GM12878 (cell line): ENCODE measurements at regions not wholly inside any gene's neighbourhood (a gene's known extent, or its start where the extent isn't known, plus 50 kb on each side); places are given as distances from the start of the nearest gene placed in this dataset.

ENCODE experiments used
- ATAC-seq: fragments of 200-7000 bp; cut with Tn5 transposase; 3 replicates; pipeline ENCODE4 v1.9.1; 2020; ENCODE audit warnings: mild to moderate bottlenecking, moderate library complexity
- BruUV-seq: library from RNA; stranded (reverse); fragments of 400-500 nt; replicated peaks from 2 replicates; lab custom pipeline; 2021; lab: Mats Ljungman, UMichigan
- CTCF ChIA-PET: fragments of 300-600 bp; sonication (Branson Sonifier 250); formaldehyde crosslinking; extraction: SDS; loops from one replicate; lab custom pipeline; 2021; ENCODE audit warnings: inconsistent platforms; lab: Yijun Ruan, JAX
- POLR2A ChIA-PET: fragments of 350-600 bp; formaldehyde crosslinking; extraction: SDS; loops from one replicate; lab custom pipeline; 2021; ENCODE audit warnings: inconsistent platforms; lab: Charles Lee
- RAD21 ChIA-PET: fragments of 300-600 bp; sonication (Branson Sonifier 250); formaldehyde crosslinking; loops from one replicate; lab custom pipeline; 2023; ENCODE audit warnings: antibody characterized with exemption; ENCODE audit not compliant: unreplicated experiment; lab: Charles Lee
- SMC1A ChIA-PET: fragments of 300-600 bp; sonication (Branson Sonifier 250); formaldehyde crosslinking; loops from one replicate; lab custom pipeline; 2023; ENCODE audit not compliant: unreplicated experiment, uncharacterized antibody; lab: Charles Lee
- DNase-seq: peaks from one replicate; pipeline ENCODE4 v3.0.0-alpha.2; 2011; ENCODE audit warnings: low read depth, low spot score
- FAIRE-seq: peaks from 3 replicates; lab custom pipeline; 2011; peaks lifted over from hg19 to GRCh38; lab: Jason Lieb, UNC
- H2AFZ ChIP-seq: 2 replicates; pipeline ENCODE4 v1.6.0; 2011; ENCODE audit warnings: low read depth, low read length, control low read depth; ENCODE audit not compliant: control insufficient read depth
- H3K27ac ChIP-seq: 2 replicates; pipeline ENCODE4 v1.5.1; 2011; ENCODE audit warnings: control low read depth; ENCODE audit not compliant: control insufficient read depth, insufficient read depth
- H3K27me3 ChIP-seq, 2 experiments: replicated peaks in 1 of 2; 2 replicates each; pipeline versions ENCODE4 v1.6.0 to v1.6.1; 2011; ENCODE audit warnings: low read length in 1 of 2; ENCODE audit not compliant: control insufficient read depth in 2 of 2, insufficient read depth in 2 of 2
- H3K36me3 ChIP-seq, 2 experiments: 2 replicates each; pipeline ENCODE4 v1.5.1; 2011; ENCODE audit warnings: low read length in 1 of 2; ENCODE audit not compliant: control insufficient read depth in 2 of 2, insufficient read depth in 2 of 2
- H3K4me1 ChIP-seq: 2 replicates; pipeline ENCODE4 v1.6.1; 2011; ENCODE audit warnings: mild to moderate bottlenecking, low read length, moderate library complexity, mixed read lengths; ENCODE audit not compliant: control insufficient read depth, insufficient read depth
- H3K4me2 ChIP-seq: 2 replicates; pipeline ENCODE4 v1.6.0; 2011; ENCODE audit warnings: control low read depth; ENCODE audit not compliant: control insufficient read depth, insufficient read depth
- H3K4me3 ChIP-seq: fragments of 200-600 bp; sonication (generic); 2 replicates; pipeline ENCODE4 v1.5.1; 2016
- H3K79me2 ChIP-seq: 2 replicates; pipeline ENCODE4 v1.6.0; 2011; ENCODE audit warnings: low read length; ENCODE audit not compliant: control insufficient read depth, insufficient read depth
- H3K9ac ChIP-seq: 2 replicates; pipeline ENCODE4 v1.8.0; 2011; ENCODE audit warnings: low read length, control low read depth, mixed read lengths; ENCODE audit not compliant: control insufficient read depth, insufficient read depth
- H3K9me3 ChIP-seq: replicated peaks from 3 replicates; pipeline ENCODE4 v1.5.1; 2011; ENCODE audit warnings: mild to moderate bottlenecking, low read length; ENCODE audit not compliant: control insufficient read depth, insufficient read depth
- H4K20me1 ChIP-seq: 2 replicates; pipeline ENCODE4 v1.6.0; 2011; ENCODE audit not compliant: control insufficient read depth, insufficient read depth
- CHD1 ChIP-seq: IDR thresholded peaks from 2 replicates; pipeline ENCODE4 v1.6.1; 2012; ENCODE audit warnings: low read depth, low read length, improper control_type of control experiment
- KAT2A ChIP-seq: conservative IDR thresholded peaks from 2 replicates; pipeline ENCODE4 v1.6.1; 2011; ENCODE audit warnings: low read depth, low read length; ENCODE audit not compliant: control insufficient read depth
- MLLT1 ChIP-seq: fragments of 450-650 bp; IDR thresholded peaks from 2 replicates; pipeline ENCODE4 v1.6.1; 2016; ENCODE audit warnings: mild to moderate bottlenecking
- PKNOX1 ChIP-seq: fragments of 450-650 bp; IDR thresholded peaks from 2 replicates; pipeline ENCODE4 v1.6.1; 2016; ENCODE audit warnings: mild to moderate bottlenecking
- RUNX3 ChIP-seq: IDR thresholded peaks from 2 replicates; pipeline ENCODE4 v1.6.1; 2012; ENCODE audit warnings: low read length, inconsistent platforms
- SMC3 ChIP-seq: IDR thresholded peaks from 2 replicates; pipeline ENCODE4 v1.6.1; 2011; ENCODE audit warnings: low read length, improper control_type of control experiment, borderline replicate concordance
- STAT3 ChIP-seq: IDR thresholded peaks from 2 replicates; pipeline ENCODE4 v1.6.1; 2011; ENCODE audit warnings: low read depth, low read length, improper control_type of control experiment
- USF2 ChIP-seq: IDR thresholded peaks from 2 replicates; pipeline ENCODE4 v1.6.1; 2011; ENCODE audit warnings: low read depth, low read length, improper control_type of control experiment, borderline replicate concordance
- WGBS: methylation state at CpG from one replicate; pipeline ENCODE4 v1.1.6; 2016; ENCODE audit warnings: low lambda C conversion rate; ENCODE audit not compliant: insufficient replicate concordance, insufficient coverage; ENCODE audit errors: missing lambda C conversion rate; 5-methylcytosine and 5-hydroxymethylcytosine counted together
- in situ Hi-C: fragments of 300-500 bp; cut with MboI; formaldehyde crosslinking; loops from 9 replicates; pipeline ENCODE4 v1.14.3; 2018; ENCODE audit warnings: mixed read lengths
- intact Hi-C: fragments of 100-400 bp; cut with micrococcal nuclease; formaldehyde crosslinking; loops from one replicate; pipeline ENCODE4 v1.14.2; 2022; ENCODE audit not compliant: unreplicated experiment
- TF ChIP-seq, protein P1 (sequence below): IDR thresholded peaks from 2 replicates; pipeline ENCODE4 v1.6.1; 2011; ENCODE audit warnings: borderline replicate concordance, low read depth, mild to moderate bottlenecking, moderate library complexity, mixed read lengths, low read length; ENCODE audit not compliant: insufficient read depth; ENCODE audit errors: extremely low read length
- TF ChIP-seq, protein P2 (sequence below): fragments of 450-650 bp; IDR thresholded peaks from 2 replicates; pipeline ENCODE4 v1.6.1; 2017; ENCODE audit warnings: mild to moderate bottlenecking, moderate library complexity

DNA sequence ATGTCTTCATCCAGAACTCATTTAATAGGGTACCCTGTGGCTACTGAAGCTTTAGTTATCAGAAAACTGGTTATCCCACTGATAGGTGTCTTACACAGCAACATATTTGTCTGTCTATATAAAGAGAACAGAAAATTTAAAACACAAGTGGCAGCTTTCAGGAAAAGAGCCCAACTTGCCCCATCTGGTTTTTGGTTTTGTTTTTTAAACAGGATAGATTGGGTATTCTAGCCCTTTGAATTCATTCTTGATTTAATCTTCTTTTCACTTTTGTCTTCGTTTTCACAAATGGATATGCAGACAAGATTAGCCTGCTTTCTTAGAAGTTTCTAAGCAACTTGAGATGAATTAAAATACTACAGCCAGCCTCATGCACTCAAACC, 91.3 kb downstream of the KLF6 start:
- DNase-seq (no peak), FAIRE-seq (no peak), ATAC-seq (no peak)
- ChIA-PET CTCF (no interaction called here), POLR2A (no interaction called here), RAD21 (no interaction called here), SMC1A (interaction anchor here (1.8 kb wide), 1 partner anchor 526 kb away, joined by 3 read pairs; no protein-coding TSS in a partner anchor)
- Histone ChIP-seq H3K4me2 (no peak overlapping the region), H3K27me3 (peaks cover 0 to 1% of the 10 kb centered on the region in 2 experiments; a peak in 2 of 4 replicates), H3K9me3 (no peaks in the 10 kb centered on the region), H3K36me3 (no peaks in the 10 kb centered on the region), H3K4me1 (no peaks in the 10 kb centered on the region), H3K27ac (no peak overlapping the region), H3K9ac (no peak overlapping the region)
- no TSS peak for BruUV-seq
- in situ Hi-C loops (no loop called here), intact Hi-C loops (no loop called here)
- 0% methylated on average over 1 of the region's 1 CpG for WGBS
- TF ChIP-seq PKNOX1 (no peak), KAT2A (no peak), CHD1 (no peak), RUNX3 (no peak), STAT3 (no peak), SMC3 (no peak), USF2 (no peak), MLLT1 (no peak)
- TF ChIP-seq, protein P1, sequence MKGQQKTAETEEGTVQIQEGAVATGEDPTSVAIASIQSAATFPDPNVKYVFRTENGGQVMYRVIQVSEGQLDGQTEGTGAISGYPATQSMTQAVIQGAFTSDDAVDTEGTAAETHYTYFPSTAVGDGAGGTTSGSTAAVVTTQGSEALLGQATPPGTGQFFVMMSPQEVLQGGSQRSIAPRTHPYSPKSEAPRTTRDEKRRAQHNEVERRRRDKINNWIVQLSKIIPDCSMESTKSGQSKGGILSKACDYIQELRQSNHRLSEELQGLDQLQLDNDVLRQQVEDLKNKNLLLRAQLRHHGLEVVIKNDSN, result no peak
- TF ChIP-seq, protein P2, sequence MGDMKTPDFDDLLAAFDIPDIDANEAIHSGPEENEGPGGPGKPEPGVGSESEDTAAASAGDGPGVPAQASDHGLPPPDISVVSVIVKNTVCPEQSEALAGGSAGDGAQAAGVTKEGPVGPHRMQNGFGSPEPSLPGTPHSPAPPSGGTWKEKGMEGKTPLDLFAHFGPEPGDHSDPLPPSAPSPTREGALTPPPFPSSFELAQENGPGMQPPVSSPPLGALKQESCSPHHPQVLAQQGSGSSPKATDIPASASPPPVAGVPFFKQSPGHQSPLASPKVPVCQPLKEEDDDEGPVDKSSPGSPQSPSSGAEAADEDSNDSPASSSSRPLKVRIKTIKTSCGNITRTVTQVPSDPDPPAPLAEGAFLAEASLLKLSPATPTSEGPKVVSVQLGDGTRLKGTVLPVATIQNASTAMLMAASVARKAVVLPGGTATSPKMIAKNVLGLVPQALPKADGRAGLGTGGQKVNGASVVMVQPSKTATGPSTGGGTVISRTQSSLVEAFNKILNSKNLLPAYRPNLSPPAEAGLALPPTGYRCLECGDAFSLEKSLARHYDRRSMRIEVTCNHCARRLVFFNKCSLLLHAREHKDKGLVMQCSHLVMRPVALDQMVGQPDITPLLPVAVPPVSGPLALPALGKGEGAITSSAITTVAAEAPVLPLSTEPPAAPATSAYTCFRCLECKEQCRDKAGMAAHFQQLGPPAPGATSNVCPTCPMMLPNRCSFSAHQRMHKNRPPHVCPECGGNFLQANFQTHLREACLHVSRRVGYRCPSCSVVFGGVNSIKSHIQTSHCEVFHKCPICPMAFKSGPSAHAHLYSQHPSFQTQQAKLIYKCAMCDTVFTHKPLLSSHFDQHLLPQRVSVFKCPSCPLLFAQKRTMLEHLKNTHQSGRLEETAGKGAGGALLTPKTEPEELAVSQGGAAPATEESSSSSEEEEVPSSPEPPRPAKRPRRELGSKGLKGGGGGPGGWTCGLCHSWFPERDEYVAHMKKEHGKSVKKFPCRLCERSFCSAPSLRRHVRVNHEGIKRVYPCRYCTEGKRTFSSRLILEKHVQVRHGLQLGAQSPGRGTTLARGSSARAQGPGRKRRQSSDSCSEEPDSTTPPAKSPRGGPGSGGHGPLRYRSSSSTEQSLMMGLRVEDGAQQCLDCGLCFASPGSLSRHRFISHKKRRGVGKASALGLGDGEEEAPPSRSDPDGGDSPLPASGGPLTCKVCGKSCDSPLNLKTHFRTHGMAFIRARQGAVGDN, result no peak
- TF ChIP-seq, all 136 proteins: peak for 0
- Histone ChIP-seq H2AFZ (no peak overlapping the region), H4K20me1 (no peaks in the 10 kb centered on the region), H3K4me3 (no peak overlapping the region), H3K79me2 (no peaks in the 10 kb centered on the region)
